ENCODE measurements at regions not wholly inside any gene's neighbourhood (a gene's known extent, or its start where the extent isn't known, plus 50 kb on each side); places are given as distances from the start of the nearest gene placed in this dataset.
"Not testable (repeated sequence)": the region's sequence is repeated elsewhere in the genome, so short reads cannot be mapped to it uniquely, and the experiment has no call there.

DNA sequence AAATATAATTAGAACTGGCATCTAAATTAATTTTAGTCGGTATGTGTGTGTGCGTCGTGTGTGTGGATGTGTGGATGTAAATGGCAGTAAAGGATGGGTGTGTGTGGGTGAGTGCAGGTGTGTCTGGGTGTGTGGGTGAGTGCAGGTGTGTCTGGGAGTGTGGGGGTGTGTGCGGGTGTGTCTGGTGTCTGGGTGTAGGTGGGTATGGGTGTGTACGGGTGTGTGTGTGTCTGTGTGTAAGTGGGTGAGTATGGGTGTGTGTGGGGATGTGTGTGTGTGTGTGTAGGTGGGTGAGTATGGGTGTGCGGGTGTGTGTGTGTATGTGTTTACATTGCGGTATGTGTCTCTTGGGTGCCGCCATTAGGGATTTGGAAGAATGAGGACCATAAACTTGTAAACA is 55.0 kb downstream of the OR11H1 start:
- DNase-seq (ENCODE audit: low spot score); intact Hi-C loops (cut with DNase I): not testable (repeated sequence)

- DNase-seq (ENCODE audit: low spot score); intact Hi-C loops (cut with DNase I): not testable (repeated sequence)
Observed at GRCh38 chr22:15602199-15602598, 74.2 kb downstream of the OR11H1 start.

DNA sequence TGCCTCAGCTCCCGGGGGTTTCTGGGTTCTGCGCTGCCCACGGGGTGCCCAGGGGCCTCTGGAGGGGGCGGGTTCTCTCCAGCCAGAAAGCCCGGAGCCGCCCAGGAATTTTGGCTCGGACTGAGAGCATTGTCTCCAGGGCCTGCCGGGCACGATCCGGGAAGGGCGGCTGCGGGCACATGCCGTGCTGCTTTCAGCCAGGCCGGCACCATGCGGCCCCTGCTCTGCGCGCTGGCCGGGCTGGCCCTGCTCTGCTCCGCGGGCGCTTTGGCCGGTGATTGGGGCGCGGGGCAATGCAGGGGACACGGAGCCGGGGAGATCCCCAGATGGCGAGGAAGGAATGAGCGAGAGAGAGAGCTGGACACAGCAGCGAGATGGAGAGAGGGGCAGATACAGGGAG is 75.1 kb downstream of the OR11H1 start:
- intact Hi-C loops (cut with DNase I); DNase-seq (ENCODE audit: low spot score): not testable (repeated sequence)

DNA sequence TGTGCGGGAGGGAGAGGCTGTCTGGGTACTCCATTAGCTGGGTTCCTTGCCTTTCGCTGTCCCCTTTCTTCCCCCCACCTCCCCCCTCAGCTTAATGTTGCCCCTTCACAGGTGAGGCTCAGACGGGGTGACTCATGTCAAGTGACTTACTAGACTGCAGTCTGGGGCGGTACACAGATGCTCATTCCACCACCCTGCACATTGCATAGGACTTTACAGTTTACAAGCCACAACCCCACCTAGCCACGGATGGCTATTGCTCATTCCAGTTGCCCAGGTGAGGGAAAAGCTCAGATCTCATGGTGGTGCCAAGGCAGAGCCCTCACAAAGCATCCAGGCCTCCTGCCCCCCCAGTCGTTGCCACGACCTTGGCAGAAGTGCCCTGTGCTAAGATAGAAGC is 76.2 kb downstream of the OR11H1 start:
- DNase-seq (ENCODE audit: low spot score); intact Hi-C loops (cut with DNase I): not testable (repeated sequence)

DNA sequence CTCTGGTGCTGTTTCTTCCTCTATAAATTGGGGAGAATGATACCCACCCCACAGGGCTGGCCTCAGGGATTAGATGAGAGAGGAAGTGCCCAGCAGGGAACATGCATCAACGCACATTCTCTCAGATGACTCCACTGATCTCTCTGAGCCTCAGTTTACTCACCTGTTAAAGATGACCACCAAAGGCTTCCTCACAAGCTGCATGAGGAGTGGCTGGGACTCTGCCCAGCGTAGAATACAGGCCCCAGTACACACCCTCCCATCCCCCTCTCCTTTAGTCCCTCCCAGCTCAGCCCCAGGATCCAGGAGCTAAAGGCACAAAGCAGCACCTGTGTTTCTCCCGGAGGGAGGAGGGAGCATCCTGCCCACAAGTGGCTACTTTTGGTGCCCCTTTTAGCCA is 76.7 kb downstream of the OR11H1 start:
- intact Hi-C loops (cut with DNase I); DNase-seq (ENCODE audit: low spot score): not testable (repeated sequence)

- DNase-seq (ENCODE audit: low spot score); intact Hi-C loops (cut with DNase I): not testable (repeated sequence)
Observed at GRCh38 chr22:15612906-15613305, 76.9 kb upstream of the POTEH start.

GRCh38 chr22:15615136-15615535 is 74.7 kb upstream of the POTEH start:
- DNase-seq (ENCODE audit: low spot score); intact Hi-C loops (cut with DNase I): not testable (repeated sequence)

DNA sequence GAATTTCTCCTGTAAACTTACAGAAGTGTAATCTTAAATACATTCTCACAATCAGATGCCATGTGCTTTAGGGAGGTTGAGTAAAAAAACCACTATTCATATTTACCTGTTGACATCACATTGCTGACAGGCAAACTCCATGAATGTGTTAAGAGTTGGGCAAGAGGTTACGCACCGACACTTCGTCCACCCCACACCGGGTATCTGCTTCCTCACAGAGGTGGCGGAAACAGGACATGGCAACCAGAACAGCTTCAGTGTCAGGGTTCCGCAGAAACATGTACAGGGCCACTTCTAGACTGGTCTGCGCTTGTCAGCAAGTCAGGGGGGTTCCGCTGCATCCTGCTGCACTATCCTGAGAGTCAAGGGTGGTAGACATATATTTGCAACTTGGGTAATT is 61.6 kb upstream of the POTEH start:
- peak; percentile 54 for DNase-seq (ENCODE audit: low spot score)
- intact Hi-C loops (cut with DNase I), result not testable (repeated sequence)

- DNase-seq (ENCODE audit: low spot score); intact Hi-C loops (cut with DNase I): not testable (repeated sequence)
Observed at GRCh38 chr22:15636765-15637164, 53.1 kb upstream of the POTEH start.

DNA sequence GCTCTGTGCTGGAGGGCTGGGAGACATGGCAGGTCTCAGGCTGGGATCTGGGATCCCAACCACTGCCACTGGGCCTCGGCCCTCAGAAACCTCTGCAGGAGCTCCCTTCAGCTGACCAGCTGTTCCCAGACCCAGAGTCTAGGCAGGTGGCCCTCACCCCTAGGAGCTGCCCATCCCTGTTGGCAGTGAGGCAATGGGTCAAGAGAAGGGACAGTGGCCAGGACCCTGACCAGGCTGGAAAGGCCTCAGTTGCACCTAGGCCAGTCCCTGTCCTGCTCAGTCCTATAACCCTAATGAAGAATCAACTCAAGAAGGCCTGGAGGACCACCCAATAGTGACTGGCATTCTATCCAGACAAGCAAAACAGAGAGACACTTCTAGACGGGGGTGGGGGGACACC is 52.4 kb upstream of the POTEH start:
- intact Hi-C loops (cut with DNase I); DNase-seq (ENCODE audit: low spot score): not testable (repeated sequence)

- intact Hi-C loops (cut with DNase I); DNase-seq (ENCODE audit: low spot score): not testable (repeated sequence)
Observed at GRCh38 chr22:15637886-15638285, 51.9 kb upstream of the POTEH start.
